GM13977 (cell line): ENCODE measurements at regions not wholly inside any gene's neighbourhood (a gene's known extent, or its start where the extent isn't known, plus 50 kb on each side); places are given as distances from the start of the nearest gene placed in this dataset.
"Not testable (repeated sequence)": the region's sequence is repeated elsewhere in the genome, so short reads cannot be mapped to it uniquely, and the experiment has no call there.

Experiments used
- DNase-seq: peaks from one replicate; pipeline ENCODE4 v3.0.0; 2012; ENCODE audit warnings: low spot score
- CTCF ChIP-seq: IDR thresholded peaks from 2 replicates; pipeline ENCODE4 v1.5.1; 2012; ENCODE audit warnings: mild to moderate bottlenecking, control low read depth; ENCODE audit not compliant: insufficient read depth; ENCODE audit errors: extremely low read depth, missing control alignments
- in situ Hi-C: fragments of 300-500 bp; cut with MboI; formaldehyde crosslinking; loops from one replicate; pipeline ENCODE4 v1.12.0; 2022; ENCODE audit warnings: low sequenced_read_pairs, low pct_unique_long_range_greater_than_20kb, mixed read lengths, inconsistent platforms; ENCODE audit not compliant: unreplicated experiment

- DNase-seq = no peak
- peak; percentile 44 for TF ChIP-seq CTCF
- in situ Hi-C loops = no loop called here
Observed at GRCh38 chr17:54426296-54426886, 474.3 kb upstream of the TOM1L1 start.

- DNase-seq = no peak
- TF ChIP-seq CTCF = no peak
- in situ Hi-C loops = no loop called here
Observed at GRCh38 chr17:54435966-54436365, 464.7 kb upstream of the TOM1L1 start.

- no peak for DNase-seq
- TF ChIP-seq CTCF = no peak
- in situ Hi-C loops = no loop called here
Observed at GRCh38 chr17:54439816-54440215, 460.8 kb upstream of the TOM1L1 start.

GRCh38 chr17:54451051-54451450 lies 449.6 kb upstream of the TOM1L1 start:
- no peak for DNase-seq
- no peak for TF ChIP-seq CTCF
- in situ Hi-C loops = no loop called here

GRCh38 chr17:54452666-54453348 lies 447.8 kb upstream of the TOM1L1 start:
- in situ Hi-C loops = no loop called here
- no peak for DNase-seq
- TF ChIP-seq CTCF = no peak

GRCh38 chr17:54455251-54455868 lies 445.3 kb upstream of the TOM1L1 start:
- in situ Hi-C loops = no loop called here
- no peak for TF ChIP-seq CTCF
- no peak for DNase-seq

GRCh38 chr17:54465443-54465842 lies 435.2 kb upstream of the TOM1L1 start:
- in situ Hi-C loops, DNase-seq: not testable (repeated sequence)
